T-helper 1 cell (primary cell): ENCODE measurements at regions not wholly inside any gene's neighbourhood (a gene's known extent, or its start where the extent isn't known, plus 50 kb on each side); places are given as distances from the start of the nearest gene placed in this dataset.

Source experiments
- DNase-seq, 5 donors: peaks; one replicate each; pipeline ENCODE4 v3.0.0-alpha.2; 2012 to 2020

DNA sequence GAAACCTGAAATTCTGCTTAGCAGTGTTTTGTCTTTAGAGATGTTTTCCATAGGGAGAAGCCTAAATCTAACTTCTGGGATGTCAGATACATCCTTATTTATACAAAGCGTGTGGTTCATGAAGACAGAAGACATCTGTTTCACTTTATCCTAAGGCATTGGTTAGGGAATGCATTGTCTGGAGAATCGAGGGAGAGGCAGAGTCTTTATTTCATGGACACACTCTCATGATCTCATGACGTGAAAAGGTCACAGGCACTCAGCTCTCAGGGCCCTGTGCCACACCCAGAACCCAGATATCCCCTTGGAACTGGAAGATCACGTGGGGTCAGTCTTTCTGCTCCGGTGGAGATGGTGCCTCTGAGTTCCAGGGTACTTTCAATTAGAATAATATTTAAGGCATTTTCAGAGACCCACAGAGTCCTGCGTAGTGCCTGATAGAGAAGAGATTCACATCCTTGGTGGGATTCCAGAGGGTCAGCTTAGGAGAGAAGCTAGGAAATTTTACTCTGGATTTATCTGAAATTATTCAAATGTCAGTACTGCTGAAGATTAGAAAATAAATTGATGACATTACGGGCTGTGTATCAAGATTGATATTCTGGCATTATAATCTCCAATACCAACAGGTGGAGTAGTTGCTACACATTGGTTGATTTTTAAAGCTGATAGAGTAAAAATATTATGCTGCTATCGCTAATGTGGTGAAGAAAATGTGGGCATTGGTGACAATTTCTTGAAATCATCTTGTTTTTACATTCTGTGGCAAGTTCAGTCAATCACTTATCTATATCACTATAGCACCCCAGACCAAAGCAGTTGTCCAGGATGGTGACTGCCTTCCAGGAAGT lies 378.3 kb downstream of the MTRR start:
- DNase-seq: no peak

DNA sequence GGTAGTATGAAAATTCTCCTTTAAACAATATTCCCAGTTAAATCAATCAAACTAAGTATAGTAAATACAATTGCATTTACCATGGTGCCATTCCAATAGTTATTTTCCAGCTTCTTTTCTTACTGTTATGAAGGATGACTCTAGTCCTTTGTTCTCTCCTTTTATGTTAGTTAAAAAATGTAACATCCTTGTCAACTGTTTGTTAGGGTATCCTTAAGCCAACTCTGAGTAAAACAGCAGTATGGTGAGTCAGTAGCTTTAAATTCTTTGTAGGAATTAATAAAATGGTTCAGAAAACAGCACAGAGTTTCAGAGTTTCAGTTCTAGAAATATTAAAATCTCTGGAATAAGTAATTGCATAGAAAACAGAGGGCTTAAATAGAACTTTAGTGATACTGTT lies 384.4 kb downstream of the MTRR start:
- no peak for DNase-seq

DNA sequence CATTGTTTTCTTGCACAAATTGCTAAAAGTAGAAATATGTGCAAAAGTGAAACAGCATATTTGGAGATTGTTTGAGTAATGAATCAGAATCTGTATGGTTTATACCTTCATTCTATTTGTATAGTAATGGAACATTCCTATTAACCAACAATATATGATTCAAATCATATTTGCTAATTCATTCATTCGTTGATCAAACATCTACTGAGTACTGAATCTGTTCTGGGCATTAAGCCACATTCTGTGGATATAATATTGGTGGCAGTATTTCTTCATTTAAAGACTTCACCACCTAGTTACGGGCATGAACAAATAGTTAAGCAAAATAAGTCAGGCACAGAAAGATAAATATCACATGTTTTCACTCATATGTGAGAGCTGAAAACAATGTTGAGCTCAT lies 385.7 kb downstream of the MTRR start:
- no peak for DNase-seq

DNA sequence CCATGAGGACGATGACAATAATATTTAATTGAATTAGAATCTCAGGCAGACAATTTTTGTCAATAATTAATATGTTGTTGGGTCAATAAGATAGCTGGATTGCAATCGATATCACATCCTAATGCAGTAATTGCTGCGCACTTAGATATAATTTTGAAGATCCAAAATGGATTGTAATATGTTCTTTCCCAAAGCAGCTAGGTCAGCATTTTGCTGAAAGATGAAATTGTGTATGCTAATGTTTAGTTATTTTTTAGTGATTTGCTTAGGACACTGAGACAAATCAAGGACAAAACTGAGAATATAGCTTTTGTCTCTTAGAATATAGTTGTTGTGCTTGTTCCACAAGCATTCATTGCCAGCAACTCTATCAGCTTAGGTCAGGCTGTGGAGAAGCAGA lies 389.9 kb downstream of the MTRR start:
- no peak for DNase-seq

DNA sequence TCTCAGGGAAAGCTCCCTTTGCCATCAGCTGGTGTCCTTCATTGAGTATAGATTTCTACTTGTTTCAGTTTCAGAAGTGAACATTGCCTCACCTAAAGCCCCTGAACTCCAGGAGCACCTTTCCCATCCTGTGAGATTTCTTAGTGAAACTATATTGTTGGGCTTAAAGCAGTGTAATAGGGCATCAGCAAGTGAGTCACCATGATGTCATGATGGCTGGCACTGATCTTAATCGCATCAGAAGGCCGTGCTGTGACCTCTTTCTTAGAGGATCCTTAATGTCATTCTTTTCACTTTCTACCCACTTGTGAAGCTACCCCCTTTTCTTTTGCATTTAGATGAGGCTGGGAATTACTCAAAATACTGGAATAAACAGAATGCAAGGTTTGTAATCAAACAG lies 401.3 kb downstream of the MTRR start:
- DNase-seq: no peak

DNA sequence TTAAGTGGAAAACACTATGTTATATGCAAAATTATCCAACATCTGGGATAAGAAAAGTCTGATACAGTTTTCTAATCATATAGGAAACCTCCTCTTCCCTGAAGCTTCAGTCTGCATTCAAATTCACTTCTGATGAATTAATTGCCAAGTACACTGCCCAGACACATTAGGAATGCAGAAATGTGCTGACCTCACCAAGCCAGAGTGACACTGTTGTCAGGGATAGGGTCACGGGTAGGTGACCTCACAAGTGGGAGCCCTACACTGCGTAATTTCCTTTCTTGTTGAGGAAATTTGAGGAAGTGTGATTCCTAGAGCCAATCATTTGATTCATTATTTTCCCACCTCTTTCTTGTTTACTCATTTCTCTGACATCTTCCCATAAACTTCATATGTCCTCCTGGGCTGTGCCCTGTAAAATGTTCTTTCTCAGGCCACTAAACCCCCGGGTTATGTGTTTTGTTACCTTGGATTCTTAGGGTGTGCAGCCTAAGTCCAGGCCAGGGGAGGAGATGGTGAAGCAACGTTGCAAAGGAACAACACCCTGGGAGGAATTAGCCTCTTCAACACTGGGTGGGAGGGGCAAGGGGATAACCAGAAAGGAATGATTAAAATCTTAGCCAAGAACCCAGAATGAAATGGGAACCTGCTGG lies 411.9 kb downstream of the MTRR start:
- no peak for DNase-seq

DNA sequence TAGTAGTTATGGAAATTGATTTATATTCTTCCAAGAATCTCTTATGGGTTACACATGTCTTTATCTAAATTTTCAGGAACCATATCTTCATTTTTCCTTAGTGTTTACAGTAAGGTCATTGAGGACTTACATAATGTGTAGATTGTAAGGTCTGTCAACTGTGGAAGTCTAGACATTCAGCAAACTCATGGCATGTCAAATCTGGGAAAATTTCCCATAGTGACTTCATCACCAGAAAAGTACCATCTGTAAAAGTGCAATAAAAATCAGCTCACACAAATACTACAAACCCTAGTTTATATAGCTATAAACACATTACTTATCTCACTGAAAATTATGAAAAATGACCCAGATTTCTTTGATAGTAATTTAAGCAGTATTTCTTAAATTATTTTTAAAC lies 419.4 kb downstream of the MTRR start:
- DNase-seq: no peak

DNA sequence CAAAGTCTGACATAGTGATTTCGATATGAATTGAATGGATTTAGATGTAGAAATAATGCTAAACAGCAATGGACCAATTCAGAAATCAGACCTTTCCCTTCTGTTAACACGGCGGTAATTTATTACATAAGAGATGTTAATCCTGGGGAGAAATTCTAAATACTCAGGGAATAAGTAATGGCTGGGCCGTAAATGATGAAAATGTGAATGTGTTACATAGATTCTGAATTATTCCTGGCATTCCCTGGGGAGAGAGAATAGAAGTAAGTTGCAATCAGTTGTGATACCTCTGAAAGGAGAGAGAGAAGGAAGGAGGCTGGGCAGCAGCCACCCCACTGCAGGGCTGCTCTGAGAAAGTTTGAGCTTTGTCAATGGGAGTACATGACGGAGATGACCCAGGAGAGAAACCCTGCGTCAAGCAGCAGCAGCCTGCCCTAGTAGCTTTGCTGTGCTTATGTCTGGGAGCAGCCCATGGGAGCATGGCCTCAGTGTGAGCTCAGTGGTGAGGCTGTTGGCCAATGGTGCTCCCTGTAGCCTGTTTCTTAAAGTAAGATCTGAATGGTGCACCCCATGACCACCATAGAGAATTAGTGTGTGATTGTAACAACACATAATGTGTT lies 420.1 kb downstream of the MTRR start:
- DNase-seq: no peak

DNA sequence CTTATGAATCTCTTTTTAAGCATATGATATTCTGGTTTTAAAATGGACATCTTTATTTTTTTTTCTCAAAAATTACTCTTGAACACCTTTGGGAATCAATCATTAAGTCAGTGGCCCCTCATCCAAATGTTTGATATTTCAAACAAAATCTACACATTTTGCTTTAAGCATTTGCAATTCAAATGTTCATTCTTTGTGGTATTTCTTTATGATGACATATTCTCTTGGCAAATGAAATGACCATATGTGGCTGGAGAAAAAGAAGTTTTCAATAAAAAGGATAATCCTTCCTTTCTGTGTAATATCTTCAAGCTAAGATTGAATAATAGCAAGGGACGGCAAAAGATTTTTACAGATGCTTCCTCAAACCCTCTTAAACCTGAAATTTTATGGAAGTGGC lies 420.8 kb downstream of the MTRR start:
- DNase-seq: no peak

DNA sequence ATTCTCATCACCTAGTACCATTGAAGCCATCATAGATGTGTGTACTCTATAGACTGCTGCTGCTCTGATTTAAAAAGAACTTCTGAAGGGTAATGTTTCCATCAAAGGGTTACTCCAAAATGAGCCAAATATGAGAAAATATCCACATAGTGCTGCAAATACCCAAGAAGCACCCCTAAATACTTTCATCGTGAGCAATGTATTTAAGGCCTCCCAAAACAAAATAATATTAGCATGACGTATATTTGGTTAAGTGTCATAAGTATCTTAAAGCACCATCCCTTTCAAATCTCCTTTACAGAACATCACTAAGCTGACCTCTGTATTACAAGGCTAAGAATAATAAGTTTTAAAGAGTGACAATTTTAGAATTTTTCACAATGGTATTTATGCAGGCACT lies 421.8 kb downstream of the MTRR start:
- DNase-seq: no peak

DNA sequence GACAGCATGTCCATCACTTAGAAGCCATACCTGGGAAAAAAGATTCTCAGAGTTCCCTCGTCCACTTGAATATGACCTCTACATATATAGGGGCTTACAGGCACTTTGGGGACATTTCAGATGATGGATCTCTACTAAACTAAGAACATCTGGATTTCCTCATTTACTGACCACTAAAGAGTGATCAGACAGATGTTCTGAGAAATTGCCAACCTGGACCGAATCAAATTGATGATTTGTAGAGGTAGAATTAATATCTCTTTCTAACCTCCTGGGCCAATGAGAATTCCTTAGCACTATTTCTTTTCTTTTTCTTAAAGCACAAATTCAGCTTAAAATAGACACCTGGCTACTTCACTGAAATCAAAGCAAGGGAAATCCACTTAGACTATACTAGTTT lies 422.7 kb downstream of the MTRR start:
- no peak for DNase-seq

DNA sequence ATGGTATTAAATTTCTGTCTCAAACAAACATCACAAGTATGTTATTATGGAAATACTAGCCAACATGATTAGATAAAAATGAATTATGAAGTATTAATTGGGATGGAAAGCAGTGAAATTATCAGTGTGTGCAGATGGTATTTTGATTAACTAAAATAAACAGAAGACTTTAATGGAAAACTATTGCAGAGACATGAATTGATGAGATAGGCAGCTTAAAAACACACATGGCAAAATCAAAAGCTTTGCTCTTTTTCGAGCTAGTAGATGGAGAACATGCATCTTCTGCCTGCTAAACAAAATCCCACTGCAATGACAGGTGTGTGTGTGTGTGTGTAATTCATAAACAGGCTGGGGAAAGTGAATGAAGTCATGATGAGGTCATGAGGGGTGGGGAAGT lies 426.2 kb downstream of the MTRR start:
- no peak for DNase-seq

DNA sequence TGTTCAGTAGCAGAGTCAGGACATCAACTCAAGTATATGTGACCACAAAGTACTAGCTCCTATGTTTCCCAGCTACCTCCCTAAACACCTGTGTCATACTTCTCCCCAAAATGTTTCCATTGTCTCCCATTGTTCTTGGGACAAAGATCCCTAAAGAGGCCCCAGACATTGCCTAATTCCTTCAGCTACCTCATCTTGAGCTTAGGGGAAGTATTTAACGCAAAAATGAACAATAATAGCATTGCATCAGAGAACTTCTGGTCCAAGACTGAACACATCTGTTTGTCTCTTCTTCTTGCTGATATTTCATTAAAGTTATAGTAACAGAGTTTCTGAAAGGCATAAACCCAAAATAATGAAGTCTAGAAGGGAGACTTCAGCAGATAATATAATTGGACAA lies 430.8 kb downstream of the MTRR start:
- no peak for DNase-seq

DNA sequence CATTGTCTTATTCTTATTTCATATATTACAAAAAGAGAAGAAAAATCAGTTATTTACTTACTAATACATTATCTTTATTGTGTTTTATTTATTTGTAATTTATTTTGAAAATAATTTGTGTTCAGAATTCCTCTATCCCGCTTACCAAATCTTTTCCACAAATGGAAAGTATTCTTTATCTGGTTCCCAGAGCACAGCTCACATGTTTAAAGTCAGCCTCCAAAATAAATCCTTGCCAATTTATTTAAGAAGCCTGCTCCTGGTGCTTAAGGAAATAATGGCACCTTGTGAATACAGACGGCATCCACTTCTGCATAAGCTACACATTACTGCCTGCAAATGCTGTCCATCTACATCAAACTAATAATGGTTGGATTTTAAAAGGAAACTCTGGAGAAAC lies 435.4 kb downstream of the MTRR start:
- DNase-seq: no peak

DNA sequence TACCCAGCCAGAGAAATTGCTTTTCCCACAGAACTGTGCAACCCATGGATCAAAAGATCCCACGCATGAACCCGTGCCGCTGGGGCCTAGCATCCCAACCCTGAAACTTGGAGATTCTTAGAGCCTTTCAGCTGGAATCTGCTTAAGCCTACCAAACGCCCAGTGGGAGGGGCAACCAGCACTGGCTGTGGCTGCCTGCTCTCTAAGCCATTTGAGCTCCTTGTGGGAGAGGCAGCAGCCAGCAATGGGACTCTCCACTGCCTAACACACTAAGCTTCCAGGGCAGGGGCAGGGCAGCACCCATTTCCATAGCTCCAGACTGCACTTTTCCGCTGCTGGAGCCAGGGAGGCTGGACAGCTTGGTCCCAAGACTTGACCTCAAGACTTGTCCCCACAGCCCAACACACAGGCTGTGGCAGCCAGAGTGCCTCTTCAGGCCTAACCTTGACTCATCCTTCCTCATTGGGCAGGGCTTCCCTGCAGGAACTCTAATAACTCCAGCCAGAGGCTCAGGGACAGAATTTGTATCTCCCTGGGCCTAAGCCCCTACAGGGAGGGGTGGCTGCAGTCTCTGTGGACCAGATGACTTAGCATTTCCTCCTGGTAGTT lies 437.4 kb downstream of the MTRR start:
- no peak for DNase-seq

DNA sequence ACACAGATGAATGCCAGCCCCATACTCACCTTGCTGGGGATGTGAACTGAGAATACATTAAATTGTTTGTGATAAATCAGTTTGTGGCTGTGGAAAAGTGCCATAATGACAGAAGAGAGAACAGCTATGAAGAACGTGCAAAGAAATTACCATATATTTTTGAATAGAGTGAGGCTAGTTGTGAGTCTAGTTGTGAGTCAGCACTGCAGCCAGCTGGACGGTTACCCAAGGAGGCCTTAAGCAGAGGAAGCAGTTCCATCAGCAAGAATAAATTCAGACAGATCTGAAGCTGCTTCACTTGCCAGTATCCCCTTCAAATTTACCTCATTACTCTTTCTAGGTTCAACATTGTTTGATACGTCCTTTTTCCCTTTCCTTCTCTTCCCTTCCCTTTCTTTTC lies 446.0 kb downstream of the MTRR start:
- DNase-seq: no peak

DNA sequence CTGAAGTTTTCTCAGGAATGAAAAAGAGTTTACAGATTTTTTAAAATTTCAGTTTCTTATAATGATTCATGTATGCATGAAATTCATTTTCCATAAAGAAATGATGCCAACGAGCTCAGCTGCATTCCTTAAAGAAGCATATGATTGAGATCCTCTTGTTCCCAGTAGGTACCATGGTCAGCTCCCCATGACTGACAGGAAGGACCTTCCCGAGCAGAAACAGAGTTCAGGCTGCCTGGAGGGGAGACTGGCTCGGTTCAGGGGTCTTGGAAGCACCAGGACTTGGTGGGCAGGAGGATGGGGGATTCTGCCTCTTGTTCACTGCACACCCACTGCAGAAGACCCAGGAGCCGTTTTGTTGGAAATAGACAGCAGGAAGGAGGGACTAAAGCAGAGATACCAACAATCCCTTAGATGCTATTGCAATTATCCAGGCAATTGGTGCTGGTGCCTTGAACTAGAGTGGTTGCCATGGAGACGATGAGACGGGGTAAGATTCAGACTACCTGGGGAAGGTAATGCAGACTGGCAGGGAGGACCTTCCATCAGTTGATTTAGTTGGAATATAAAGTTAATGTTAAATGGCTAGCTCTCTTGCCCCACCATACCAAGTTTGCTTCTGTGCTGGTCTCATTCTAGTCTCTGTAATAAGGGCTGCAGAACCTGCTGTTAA lies 447.8 kb downstream of the MTRR start:
- no peak for DNase-seq

DNA sequence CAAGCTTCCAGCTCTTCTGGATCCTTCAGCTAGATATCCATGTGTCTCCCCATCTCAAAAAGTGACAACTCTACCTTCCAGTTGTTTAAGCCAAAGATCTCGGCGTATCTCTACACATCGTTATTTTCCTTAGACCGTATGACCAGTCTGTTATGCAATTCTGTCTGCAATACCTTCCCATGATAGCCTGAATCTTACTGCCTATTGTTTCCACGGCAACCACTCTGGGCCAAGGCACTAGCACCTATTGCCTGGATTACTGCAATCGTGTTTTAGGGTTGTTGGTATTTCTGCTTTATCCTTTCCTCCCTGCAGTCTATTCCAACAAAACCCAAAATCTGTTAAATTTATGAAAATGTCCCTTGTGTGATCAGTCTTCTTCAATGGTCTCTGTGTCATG lies 448.4 kb downstream of the MTRR start:
- DNase-seq: no peak

DNA sequence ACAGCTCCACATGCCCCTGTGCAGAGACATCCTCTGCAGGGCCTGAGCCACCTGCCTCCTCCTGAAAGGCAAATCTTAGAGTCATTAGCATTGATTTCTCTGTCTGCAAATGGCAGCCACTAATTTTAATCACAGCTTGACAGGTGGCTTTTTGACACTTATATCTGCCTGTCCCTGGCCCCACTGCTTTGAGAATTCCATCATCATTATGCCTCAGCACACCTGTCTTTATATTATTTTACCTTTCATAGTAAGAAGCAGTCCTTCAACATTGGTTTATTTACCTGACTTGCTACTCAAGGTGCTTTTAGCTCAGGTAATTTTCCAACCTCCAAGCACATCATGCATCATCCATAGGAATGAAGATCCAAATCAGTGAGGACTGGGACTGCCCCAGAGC lies 451.3 kb downstream of the MTRR start:
- no peak for DNase-seq

DNA sequence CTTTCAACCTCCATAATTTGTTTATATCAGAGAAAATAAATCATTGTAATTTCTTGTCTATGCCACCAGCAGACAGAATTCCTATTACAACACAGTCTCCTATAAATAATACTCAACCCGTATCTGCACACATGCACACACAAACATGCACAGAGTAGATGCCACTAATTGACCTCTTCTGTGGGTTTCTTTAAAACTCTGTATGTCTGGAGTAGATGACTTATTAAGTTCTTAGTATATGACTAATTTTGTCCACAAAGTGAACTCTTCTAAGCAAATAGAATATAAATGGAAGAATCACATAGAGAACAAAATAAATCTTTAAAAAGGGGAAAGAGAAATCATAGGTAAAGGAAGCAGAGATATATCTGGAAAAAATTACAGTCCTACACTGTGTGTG lies 452.3 kb downstream of the MTRR start:
- DNase-seq: no peak

DNA sequence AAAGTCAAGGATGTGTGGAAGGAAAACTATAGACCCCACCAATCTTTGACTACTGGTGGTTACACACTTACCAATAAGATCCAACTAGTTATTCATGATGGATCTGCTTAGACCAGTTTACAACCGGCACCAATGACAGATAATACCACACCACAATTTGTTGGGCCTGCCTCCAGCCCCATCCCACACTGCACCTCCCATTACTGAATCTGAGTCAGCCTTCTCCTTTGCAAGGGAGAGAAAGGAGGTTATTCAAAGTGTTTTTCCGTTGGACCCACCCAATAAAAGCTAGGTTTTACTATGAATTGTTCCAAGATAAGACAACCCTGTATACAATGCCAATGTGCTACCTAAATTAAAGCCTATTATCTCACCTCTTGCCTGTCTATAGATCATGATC lies 453.5 kb downstream of the MTRR start:
- no peak for DNase-seq

DNA sequence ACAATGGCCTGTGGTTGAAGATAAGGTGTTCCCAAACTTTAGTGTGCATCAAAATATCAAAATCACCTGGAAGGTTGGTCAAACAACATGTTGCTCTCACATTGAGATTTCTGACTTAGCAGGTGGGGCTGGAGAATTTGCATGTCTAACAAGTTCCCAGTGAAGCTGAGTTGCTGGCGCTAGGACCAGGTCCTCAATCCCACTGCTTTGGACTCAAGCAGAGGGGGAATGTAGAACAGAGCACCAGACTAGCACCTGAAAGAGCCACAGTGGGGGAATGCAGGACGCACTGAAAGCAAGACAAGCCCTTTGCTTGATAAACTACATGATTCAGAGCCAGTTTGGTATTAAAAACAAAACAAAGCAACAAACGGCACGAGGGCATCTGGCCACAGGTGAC lies 458.1 kb downstream of the MTRR start:
- DNase-seq: no peak

DNA sequence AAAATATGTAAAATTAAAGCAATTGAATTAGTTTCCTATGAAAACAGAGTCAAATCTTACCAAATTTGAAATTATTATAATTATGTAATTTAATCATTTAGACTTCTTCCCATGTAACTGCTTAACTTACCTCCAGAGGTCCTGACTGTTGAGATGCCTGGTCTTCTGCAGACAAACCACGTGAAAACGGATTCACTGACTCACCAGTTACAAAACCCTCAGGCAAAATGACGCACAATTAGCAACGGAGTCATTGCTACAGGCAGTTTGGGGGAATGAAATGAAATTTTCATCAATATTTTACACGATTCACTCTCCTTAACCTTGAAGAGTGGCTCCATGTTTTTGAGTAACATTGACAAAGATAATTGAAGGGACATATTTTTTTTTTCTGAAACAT lies 460.8 kb downstream of the MTRR start:
- no peak for DNase-seq
